HG02884 (cell line): ENCODE measurements at regions not wholly inside any gene's neighbourhood (a gene's known extent, or its start where the extent isn't known, plus 50 kb on each side); places are given as distances from the start of the nearest gene placed in this dataset.

Experiments
- ATAC-seq: cut with Tn5 transposase; IDR thresholded peaks from one replicate; pipeline ENCODE4 v1.9.1; 2021; ENCODE audit warnings: mild to moderate bottlenecking, moderate library complexity; ENCODE audit not compliant: unreplicated experiment

DNA sequence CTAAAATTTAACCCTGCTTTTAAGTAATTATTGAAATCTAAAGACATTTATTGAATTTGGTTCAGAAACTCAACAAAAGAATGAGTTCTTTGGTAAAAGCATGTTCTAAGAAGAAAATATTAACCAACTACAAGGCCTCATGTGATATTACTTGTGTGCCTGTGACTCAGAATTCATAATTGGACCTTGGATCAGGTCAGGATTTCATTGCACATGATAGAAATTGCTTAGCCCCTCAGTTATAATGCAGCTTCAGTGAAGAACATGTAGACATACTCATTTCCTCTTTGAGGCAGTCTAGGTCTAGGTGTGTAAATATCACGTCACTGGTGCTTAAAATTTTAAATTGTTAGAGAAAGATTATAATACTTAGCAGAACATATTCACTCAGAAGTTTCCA, 410.0 kb upstream of the SOX9 start:
- ATAC-seq, result no peak

DNA sequence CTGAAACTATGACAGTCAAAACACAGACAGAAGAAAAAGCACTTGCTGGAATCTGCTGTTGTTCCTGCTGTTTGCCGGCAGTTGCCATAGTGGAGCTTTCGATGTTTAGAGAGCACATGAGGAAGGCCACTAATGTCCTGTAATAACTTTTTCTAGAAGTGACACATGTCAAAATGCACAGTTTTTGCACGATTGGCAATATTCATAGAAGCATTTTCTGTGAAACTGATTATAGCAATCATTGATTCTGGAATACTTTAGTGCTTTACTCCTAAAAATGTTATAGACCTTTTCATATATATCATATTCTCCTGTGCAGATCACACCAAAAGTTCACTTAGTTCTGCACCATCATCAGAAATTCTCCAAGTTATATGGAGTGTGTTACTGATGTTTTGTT, 407.0 kb upstream of the SOX9 start:
- no peak for ATAC-seq

DNA sequence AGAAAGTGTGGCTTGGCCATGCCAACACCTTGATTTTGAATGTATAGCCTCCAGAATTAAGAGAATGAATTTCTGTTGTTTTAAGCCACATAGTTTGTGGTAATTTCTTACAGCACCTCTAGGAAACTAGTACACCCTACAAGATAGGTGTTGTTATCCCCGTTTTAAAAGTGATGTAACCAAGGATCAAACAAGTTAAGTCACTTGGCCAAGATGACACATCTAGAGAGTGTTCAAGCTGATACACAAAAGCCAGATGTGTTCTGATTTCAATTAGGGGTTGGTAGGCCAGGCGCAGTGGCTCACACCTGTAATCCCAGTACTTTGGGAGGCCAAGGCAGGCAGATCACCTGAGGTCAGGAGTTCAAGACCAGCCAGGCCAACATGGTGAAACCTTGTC, 396.5 kb upstream of the SOX9 start:
- ATAC-seq, result no peak

DNA sequence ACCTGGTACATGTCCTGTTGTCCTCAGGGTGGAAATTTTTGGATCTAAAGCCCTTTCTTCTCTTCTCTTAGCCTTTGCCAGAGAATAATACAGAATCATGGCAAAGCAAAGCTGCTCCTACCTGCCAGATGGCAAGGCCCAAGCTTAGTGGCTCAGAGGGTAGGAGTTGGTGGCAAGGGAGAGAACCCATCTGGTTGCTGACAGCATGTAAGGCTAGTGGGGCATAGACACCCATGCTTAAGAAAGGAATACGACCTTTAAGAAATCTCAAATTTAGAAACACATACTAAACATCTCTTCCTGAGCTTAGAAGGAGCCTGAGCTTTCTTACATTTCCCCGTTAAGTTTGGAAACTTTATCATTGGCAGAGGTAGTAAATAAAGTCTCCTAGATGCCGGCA, 395.0 kb upstream of the SOX9 start:
- ATAC-seq, result no peak

DNA sequence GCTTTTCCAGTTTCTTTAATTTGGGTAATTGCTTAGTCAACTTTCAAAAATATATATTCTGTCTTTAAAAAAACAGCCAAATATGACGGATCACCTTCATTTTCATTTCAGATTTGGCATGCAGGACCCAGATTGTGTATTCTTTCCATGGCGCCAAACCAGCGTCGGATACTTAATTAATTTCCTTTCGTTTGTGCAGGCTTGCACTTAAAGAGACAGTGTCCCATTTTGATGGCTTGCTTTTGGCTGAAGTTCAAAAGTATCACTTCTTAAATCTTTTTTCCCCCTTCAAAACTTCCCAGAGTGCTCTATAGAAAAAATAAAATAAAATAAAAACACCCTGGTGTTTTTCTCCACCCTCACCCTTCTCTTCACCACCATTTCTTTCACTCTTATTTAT, 394.5 kb upstream of the SOX9 start:
- no peak for ATAC-seq

DNA sequence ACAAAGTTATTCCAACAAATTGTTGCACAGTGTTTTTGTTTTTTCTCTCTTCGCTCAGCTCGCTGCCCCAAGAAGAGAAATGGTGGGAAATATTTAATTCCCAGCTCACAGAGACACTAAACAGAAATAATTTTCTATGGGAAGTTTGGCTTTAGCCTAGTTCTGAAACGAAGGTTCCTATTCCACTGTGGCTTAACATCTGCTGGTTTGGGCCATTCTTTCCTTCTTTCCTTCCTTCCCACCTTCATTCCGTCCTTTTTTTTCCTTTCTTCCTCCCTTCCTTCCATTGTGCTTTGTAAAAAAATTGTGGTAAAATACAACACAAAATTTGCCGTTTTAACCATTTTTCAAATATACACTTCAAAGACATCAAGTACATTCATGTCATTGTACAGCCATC, 393.5 kb upstream of the SOX9 start:
- no peak for ATAC-seq

DNA sequence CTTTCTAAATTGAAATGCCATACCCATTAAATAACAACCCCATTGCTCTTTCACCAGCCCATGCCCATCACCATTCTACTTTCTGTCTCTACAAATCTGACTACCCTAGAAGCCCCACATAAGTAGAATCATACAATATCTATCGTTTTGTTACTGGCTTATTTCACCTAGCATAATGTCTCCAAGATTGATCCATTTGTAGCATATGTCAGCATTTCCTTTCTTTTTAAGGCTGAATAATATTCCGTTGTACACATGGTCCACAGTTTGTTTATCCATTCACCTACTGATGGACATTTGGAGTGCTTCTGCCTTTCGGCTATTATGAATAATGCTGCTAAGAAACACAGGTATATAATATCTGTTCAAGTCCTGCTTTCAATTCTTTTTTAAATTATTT, 393.1 kb upstream of the SOX9 start:
- no peak for ATAC-seq

DNA sequence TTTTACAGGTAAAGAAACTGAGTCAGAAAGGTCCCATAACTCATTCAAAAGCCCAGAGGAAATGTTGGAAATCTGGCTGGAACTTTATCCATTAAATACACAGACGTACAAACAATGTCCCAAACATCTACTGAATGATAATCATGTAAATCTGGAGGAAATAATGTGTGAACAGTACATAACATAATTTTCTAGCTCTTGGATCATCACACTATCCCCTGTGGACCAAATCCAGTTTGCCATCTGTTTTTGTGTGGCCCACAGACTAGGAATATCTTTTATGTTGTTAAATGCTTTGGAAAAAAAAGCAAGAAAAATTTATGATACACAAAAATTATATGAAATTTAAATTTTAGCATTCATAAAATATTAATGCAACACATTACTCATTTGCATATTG, 389.9 kb upstream of the SOX9 start:
- ATAC-seq, result no peak

DNA sequence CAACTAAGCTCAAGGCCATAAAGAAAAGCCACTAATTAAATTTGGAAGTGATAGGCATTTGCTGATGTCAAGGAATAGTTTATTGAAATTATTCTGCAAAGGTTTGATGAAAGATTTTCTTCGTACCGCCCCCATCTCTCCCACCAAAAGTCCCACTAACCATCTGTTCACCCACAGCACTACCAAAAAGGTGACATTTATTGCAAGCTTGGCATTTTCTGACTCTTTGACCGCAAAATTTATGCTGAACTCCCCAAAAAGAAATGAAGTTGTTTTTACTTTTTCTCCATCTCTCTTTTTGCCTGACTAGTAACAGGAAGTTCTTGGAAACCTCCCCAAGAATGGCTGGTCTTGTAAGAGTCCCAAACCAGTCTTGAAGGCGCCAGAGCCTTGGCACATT, 384.9 kb upstream of the SOX9 start:
- no peak for ATAC-seq

DNA sequence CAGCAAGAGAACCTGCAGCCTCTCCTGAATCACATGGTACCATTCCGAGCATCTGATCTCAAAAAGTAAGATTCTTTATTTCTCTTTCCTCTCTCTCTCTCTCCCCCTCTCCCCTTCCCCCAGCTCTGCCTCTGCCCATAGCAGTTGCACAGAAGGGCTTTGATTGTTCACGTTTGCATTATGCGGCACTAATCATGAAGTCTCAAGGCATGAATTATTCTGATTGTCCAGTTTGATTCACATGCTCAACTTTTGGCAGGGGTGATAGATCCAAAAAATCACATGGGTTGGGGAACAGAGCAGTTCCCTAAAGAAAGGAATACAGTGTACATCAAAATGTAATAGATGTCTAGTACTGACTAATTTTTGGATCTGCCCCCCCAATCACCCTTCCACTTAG, 380.0 kb upstream of the SOX9 start:
- ATAC-seq, result no peak

DNA sequence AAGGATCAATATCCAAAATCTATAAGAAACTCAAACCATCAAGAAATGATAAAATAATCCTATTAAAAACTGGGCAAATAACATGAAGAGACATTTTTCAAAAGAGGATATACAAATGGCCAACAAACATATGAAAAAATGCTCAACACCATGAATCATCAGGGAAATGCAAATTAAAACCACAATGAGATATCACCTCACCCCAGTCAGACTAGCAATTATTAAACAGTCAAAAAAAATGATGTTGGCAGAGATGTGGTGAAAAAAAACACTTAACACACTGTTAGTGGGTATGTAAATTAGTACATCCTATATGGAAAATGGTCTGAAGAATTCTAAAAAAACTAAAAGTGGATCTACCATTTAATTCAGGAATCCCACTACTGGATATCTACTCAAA, 379.0 kb upstream of the SOX9 start:
- ATAC-seq, result no peak

DNA sequence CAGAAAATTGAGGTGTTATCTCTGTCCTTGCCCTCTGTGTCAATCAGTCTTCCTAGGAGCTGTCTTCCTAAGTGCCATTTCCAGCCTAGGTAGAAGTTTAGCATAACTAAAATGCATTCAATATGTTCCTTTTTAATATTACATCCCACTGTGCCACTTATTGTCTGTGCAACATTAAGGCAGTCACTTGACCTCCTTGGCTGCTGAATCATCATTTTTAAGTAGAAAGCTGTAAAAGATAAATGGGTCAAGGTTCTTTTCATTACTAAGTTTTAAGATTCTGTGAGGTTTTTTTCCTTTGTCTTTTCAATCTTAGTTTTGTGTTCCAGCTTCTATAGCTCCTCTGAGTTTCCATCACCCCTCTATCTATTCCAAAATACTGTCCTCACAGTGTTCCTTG, 371.9 kb upstream of the SOX9 start:
- ATAC-seq, result no peak

DNA sequence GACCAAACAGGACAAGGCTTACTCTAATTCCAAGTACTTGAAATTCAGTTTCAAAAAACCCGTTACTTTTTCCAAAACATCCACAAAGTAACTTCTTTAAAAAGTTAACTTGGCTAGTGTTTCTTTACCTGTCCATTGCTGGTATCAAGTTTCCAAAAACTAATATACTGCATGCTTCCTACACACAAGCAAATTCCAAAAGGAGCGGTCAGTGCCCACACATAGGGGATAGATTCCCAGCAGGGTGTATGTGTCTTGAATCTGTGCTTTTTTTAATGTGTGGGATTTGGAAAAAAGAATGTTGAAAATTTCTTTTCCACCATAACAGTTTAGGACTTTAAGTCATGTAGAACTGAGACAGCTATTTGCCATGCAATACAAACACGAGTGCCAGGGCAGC, 367.8 kb upstream of the SOX9 start:
- no peak for ATAC-seq

DNA sequence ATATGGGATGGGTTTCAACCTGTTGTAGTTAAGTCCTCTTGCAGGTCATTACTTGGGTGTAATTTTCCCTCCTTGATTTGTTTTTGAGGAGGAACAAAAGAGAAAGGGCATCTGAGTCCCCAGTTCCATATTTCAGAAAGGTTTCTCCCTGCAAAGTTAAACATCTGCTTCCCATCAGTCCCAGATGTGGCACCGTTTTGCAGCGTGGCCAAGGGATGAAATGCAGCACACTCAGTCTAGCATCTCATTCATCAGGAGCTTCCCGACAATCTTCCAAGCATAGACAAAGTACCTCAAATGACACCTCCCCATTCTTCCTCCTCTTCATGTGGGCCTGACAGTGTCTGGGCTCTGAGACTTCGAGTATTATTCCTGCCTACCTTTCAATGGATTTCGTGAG, 363.7 kb upstream of the SOX9 start:
- no peak for ATAC-seq

DNA sequence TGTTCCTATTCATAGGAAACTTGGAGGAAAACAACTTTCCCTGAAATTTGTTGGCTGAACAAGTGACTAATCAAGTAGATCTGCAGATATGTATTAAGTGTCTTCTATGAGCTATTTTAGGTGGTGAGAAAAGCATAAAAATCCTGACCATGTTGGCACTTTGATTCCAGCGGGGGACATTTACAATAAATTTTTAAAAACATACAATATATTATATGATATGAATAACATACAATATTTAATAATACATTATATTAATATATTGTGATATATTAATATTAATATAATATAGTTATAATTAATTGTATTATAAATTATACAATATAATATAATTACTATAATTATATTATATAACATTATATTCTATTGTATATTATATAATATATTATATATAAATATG, 362.9 kb upstream of the SOX9 start:
- ATAC-seq, result no peak

DNA sequence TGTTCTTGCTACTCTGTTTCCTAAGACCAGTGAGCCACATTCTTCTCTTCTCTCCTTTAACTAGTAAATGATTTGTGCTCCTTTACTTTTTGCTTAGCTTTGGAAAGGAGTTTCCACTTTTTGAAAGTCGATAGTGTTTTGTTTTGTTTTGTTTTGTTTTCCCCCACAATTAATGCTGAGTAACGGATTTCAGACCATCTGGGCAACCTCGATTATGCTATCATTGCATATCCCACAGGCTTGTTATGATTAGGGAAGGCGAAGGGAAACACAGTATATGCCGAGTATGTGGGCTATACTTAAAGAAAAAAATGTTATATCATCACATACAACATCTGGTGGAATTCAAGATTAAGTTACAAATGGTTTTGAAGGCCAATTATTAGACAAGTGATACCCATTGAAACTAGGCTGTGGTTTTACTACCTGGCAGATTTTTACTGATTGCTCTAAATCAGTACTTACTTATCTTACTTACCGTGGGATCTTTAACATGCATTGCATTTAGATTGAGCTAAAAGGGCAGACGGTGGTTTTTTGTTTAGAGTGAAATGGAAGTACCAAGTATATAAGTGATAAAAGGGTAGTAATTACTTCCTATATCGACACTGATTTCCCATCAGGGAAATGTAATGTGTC, 361.3 kb upstream of the SOX9 start:
- no peak for ATAC-seq

DNA sequence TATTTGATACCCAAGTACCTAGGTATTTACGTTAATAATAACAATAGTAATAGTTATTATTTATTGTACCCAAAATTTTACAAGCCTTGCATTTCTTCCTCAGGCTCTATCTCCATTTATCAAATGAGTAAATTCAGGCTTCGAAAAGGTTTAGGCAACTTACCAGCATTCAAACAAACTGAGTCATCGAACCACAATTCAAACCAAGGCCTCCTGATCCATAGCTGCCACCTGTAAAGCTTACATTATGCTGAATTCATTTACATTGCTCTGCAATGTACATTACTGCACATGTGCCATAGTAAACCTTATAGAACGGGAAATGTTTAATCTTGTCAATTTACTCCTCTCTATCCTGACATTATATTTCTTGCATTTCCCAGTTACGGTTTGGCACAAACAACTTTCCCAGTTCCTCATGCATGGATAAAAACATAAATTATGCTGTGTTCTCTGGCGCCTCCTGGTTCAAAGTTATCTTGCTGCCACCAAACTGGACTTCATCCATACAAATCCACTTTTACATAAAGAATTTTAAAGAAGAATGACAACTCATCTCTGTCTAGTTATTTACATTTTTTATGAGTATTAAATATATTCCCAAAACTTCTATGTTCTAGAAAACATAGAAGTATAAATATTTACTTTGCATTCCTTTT, 360.6 kb upstream of the SOX9 start:
- no peak for ATAC-seq

DNA sequence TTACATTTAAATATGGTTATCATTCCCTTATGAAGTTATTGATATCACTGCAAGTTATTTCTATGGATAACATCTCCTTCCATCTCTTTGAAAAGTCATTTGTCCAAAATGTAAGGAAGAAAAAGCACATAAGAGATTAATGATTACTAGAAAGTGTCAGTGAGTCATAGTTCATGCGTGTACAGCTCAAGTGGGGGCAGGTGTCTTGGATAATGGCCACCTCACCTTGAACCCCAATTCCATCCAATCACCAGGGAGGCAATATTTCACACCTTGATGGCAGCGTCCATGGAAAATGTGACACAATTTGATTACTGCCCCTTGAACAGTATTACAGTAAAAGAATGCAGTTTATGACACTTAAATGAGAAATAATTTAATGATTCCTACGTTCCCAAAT, 358.3 kb upstream of the SOX9 start:
- ATAC-seq, result no peak

DNA sequence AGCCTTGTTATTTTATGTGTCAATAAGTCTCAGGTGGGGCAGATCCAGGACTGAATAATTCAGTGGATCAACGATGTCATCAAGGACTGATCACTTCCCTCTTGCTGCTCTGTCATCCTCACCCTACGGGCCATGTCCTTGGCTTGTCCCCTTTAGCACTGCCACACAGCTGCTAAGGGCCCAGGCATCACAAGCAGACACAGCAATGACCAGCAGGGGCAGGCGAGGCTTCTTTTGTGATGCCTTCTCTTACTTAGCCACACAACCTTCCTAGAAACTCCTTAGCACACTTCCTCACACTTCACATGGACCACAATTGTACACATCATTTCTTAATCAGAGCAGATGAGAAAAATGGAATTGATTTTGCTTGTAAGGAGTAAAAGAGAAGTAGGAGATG, 356.3 kb upstream of the SOX9 start:
- no peak for ATAC-seq

DNA sequence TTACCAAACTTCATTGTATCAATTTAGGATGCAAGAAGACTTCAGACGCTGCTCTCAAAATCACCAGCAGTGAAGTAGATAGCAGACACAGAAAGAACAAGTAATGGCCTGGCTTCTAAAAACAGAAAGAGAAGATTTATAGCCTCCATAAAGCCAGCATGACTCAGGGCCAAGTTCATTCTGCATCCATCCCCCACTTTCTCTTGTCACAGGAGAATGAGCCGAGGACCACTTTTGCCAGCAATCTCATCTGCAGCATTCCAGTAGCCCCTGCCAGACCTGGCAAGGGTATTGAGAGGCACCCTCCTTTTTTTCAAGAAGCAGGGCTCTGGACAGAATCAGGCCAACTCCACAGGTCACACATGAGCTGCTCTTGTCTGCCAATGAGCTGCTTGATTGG, 355.4 kb upstream of the SOX9 start:
- ATAC-seq, result no peak

DNA sequence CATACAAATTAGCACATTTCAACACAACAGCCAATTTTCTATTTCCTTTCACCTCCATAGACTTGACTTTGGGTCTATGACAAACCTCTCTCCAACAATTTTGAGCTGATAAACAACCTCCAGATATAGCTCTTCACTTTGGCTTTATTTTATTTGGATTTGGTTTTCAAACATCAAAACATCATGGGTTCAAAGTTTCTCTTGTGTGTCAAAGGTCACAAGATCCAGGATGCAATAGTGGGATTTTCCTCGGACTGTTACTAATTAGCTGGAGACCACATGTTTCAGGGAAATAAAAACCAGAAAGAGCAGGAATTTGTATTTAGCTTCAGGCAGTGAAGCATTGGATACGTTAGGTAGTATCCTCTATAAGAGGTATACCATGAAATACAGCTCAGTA, 351.0 kb upstream of the SOX9 start:
- ATAC-seq, result no peak

DNA sequence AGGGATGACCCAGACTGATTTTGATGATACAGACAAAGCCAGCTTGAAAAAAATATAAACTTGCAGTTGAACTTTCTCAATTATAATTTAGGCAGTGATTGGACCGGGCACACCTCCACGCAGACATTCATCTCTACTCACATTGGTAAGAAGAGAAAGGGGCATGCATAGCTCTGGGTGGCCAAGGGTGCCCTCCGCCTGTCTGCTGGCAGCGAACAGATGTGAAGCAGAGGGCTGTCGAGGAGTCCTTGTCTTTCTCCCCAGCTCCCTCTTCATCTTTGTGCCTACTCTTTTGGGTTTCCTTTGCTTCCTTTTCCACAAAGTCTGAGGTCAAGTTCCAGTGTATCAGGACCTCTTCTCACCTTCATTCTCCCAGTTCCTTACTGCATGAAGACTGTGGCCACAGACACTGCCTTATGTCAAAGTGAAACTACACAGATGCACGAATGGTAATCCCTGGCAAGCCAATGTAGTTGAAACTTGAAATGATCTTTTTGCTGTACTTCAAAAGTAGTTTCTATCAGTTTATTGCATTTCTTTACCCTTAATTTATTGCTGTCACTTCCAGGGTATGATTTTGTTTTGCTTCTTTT, 343.7 kb upstream of the SOX9 start:
- ATAC-seq, result no peak

DNA sequence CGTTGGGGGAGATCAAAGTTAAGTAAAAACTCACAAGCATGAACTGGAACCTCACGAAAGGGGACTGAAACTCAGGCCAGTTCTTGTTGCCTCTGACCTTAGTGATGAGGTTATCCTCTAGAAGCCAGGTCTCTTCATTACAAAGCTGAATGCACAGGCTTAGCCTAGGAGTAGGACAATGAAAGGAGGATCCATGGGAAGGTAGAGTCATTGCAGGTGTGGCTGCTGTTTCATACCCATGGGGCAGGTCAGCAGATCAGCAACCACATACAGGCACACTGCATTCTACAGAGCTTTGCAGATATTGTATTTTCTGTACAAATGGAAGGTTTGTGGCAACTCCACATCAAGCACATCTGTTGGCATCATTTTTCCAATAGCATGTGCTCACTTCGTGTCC, 341.3 kb upstream of the SOX9 start:
- no peak for ATAC-seq
